Muscle layer of duodenum (tissue), 2 donors: ENCODE measurements at regions not wholly inside any gene's neighbourhood (a gene's known extent, or its start where the extent isn't known, plus 50 kb on each side); places are given as distances from the start of the nearest gene placed in this dataset.
"Not testable (repeated sequence)": the region's sequence is repeated elsewhere in the genome, so short reads cannot be mapped to it uniquely, and the experiment has no call there.

ENCODE experiments used
- H3K27ac ChIP-seq: one replicate; pipeline ENCODE4 v1.7.0; 2013; ENCODE audit warnings: mild to moderate bottlenecking, low read length
- H3K27me3 ChIP-seq: one replicate; pipeline ENCODE4 v1.7.0; 2013; ENCODE audit warnings: low read depth, mild to moderate bottlenecking, control low read depth, low read length
- H3K36me3 ChIP-seq, 2 donors: one replicate each; pipeline ENCODE4 v1.7.0; 2013; ENCODE audit warnings: low read length in 2 of 2, control low read depth in 1 of 2, mild to moderate bottlenecking in 1 of 2; ENCODE audit not compliant: insufficient read depth in 2 of 2, control insufficient read depth in 1 of 2
- H3K4me1 ChIP-seq, 2 donors: one replicate each; pipeline ENCODE4 v1.7.0; 2013; ENCODE audit warnings: low read length in 2 of 2, mild to moderate bottlenecking in 2 of 2, control low read depth in 1 of 2, moderate library complexity in 1 of 2; ENCODE audit not compliant: insufficient read depth in 2 of 2, control insufficient read depth in 1 of 2
- H3K4me3 ChIP-seq, 2 donors: one replicate each; pipeline ENCODE4 v1.7.0; 2013; ENCODE audit warnings: low read length in 2 of 2, low read depth in 1 of 2, mild to moderate bottlenecking in 1 of 2
- H3K9me3 ChIP-seq, 2 donors: one replicate each; pipeline ENCODE4 v1.7.0; 2013; ENCODE audit warnings: low read length in 2 of 2, control low read depth in 1 of 2, mild to moderate bottlenecking in 1 of 2; ENCODE audit not compliant: control insufficient read depth in 1 of 2
- donor health status: healthy.

DNA sequence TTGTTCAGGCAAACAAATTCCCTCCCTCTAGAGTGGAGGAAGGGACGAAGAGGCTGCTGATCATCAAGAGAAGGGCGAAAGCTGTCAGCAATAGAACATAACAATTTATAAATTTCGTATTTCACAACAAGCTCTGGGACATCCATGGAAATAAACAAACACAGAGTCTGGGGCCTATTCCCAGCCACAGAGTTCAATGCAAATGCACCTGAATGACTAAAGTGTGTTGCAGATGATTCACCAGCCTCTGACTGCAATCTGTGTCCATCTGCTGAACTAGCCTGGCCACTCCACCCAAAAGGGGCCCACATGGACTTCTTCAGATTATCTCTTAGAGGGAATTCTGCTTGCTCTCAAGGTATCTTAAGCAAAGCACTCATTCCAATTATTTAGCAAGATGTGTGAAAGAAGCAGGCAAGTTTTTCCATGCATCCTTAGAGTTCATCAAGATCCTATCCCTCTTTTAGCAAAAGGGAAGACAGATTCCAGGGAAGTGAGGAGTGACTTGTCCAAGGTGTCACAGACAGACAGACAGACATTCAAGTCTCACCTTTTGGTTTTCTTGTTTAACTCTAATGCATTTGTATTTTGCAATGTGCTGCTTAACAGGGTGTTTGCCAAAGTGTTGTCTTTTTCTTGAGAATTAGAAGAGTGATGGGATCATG, 307.8 kb upstream of the PAPPA start:
- H3K27ac ChIP-seq, result no peak overlapping the region
- no peaks in the 10 kb centered on the region for H3K9me3 ChIP-seq
- H3K36me3 ChIP-seq, result no peaks in the 10 kb centered on the region
- H3K27me3 ChIP-seq, result no peaks in the 10 kb centered on the region
- H3K4me1 ChIP-seq, result no peaks in the 10 kb centered on the region
- H3K4me3 ChIP-seq, result no peak overlapping the region

- Histone ChIP-seq H3K9me3 (no peaks in the 10 kb centered on the region), H3K27ac (no peak overlapping the region), H3K4me3 (no peak overlapping the region), H3K27me3 (no peaks in the 10 kb centered on the region), H3K4me1 (peaks cover 0 to 4% of the 10 kb centered on the region in 2 donors), H3K36me3 (no peaks in the 10 kb centered on the region)
These were observed 306.4 kb upstream of the PAPPA start for GRCh38 chr9:115847216-115847615.

- H3K4me1 ChIP-seq, result peaks cover 0 to 4% of the 10 kb centered on the region in 2 donors
- no peak overlapping the region for H3K27ac ChIP-seq
- no peak overlapping the region for H3K4me3 ChIP-seq
These were observed 303.7 kb upstream of the PAPPA start for GRCh38 chr9:115849679-115850412.

DNA sequence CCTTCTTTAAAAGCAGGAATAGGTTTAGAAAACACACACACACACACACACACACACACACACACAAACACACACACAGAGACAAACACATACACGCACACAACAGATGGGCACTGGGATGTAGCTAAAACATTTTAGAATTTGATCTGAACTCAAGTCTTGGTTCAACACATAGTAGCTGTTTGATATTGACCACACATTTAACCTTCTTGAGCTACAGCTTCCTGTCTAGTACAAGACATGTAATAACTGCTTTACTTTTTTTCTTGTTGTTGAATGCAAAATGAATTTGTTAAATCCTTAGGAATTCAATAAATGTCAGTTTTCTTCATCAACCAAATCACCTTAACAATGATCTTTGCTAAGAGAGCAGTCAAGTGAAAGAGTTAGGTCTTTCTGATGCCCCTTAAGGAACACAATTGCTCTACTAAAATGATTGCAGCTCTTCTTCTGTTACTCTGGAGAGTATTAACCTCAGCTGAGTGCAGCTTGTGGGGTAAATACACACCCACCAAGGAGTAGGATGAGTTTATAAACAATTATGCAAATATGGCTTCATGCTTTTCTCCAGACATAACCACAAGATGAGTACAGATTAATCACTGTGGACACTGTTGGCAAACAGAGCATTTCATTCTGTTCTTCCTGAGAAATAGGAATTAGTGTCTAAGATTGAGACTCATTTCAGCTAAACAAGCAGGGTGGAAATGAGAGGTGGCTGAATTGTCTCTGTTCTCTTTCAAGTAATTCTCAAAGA, 302.9 kb upstream of the PAPPA start:
- Histone ChIP-seq H3K4me1 (peaks cover 0 to 4% of the 10 kb centered on the region in 2 donors), H3K36me3 (no peaks in the 10 kb centered on the region), H3K27me3 (no peaks in the 10 kb centered on the region), H3K9me3 (no peaks in the 10 kb centered on the region), H3K4me3 (no peak overlapping the region), H3K27ac (no peak overlapping the region)

More at GRCh38 chr9:115849679-115850412, 303.7 kb upstream of the PAPPA start:
- no peaks in the 10 kb centered on the region for H3K27me3 ChIP-seq
- H3K36me3 ChIP-seq, result no peaks in the 10 kb centered on the region
- no peaks in the 10 kb centered on the region for H3K9me3 ChIP-seq

GRCh38 chr9:115855458-115856133, 298.0 kb upstream of the PAPPA start:
- H3K4me1 ChIP-seq, result peaks cover 0 to 4% of the 10 kb centered on the region in 2 donors
- H3K27ac ChIP-seq, result no peak overlapping the region
- H3K4me3 ChIP-seq, result no peak overlapping the region
- H3K9me3 ChIP-seq, result no peaks in the 10 kb centered on the region
- H3K36me3 ChIP-seq, result no peaks in the 10 kb centered on the region
- no peaks in the 10 kb centered on the region for H3K27me3 ChIP-seq

- H3K36me3 ChIP-seq, H3K27ac ChIP-seq, H3K9me3 ChIP-seq, H3K4me1 ChIP-seq, H3K27me3 ChIP-seq, H3K4me3 ChIP-seq: not testable (repeated sequence)
These were observed 295.2 kb upstream of the PAPPA start for GRCh38 chr9:115858421-115858820.

DNA sequence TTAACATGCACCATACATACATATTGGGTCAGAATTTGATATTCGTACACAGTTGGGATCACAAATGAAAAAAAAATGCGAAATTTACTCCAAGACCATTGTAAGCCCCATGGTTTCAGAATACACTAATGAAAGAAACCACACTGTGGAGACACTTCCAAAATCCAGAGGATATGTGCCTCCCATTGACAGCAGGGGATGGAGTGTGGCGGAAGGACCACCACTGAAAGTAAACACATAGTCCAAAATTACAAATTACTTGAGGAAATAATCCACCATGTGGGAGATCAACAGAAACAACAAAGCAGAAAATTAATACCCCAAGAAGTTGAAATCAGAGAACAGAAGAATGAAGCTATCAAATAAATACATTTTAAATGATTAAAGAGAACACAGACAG, 291.6 kb upstream of the PAPPA start:
- H3K36me3 ChIP-seq, result no peaks in the 10 kb centered on the region
- no peaks in the 10 kb centered on the region for H3K9me3 ChIP-seq
- H3K27me3 ChIP-seq, result no peaks in the 10 kb centered on the region
- H3K4me3 ChIP-seq, result no peak overlapping the region
- no peaks in the 10 kb centered on the region for H3K4me1 ChIP-seq
- no peak overlapping the region for H3K27ac ChIP-seq

DNA sequence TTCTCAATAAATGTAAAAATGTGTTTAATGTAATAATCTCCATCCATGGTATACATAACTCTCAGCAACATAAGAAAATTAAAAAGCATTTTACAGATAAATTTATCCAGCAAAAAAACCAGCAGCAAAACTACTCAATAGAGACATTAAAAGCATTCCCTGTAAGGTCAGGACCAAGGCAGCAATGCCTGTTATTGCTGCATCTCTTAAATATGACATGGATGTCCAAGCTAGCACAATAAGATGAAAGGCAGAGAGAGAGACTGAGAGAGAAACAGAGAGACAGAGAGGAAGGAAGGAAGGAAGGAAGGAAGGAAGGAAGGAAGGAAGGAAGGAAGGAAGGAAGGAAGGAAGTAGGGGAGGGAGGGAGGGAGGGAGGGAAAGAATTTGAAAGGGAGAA, 289.0 kb upstream of the PAPPA start:
- no peak overlapping the region for H3K4me3 ChIP-seq
- no peaks in the 10 kb centered on the region for H3K27me3 ChIP-seq
- no peaks in the 10 kb centered on the region for H3K9me3 ChIP-seq
- no peak overlapping the region for H3K27ac ChIP-seq
- H3K36me3 ChIP-seq, result no peaks in the 10 kb centered on the region
- no peaks in the 10 kb centered on the region for H3K4me1 ChIP-seq

GRCh38 chr9:115867326-115867725, 286.3 kb upstream of the PAPPA start:
- Histone ChIP-seq H3K27ac (no peak overlapping the region), H3K27me3 (no peaks in the 10 kb centered on the region), H3K36me3 (no peaks in the 10 kb centered on the region), H3K4me1 (no peaks in the 10 kb centered on the region), H3K9me3 (no peaks in the 10 kb centered on the region), H3K4me3 (no peak overlapping the region)

- no peak overlapping the region for H3K27ac ChIP-seq
- no peaks in the 10 kb centered on the region for H3K4me1 ChIP-seq
- H3K27me3 ChIP-seq, result no peaks in the 10 kb centered on the region
- peaks cover 0 to 2% of the 10 kb centered on the region in 2 donors for H3K9me3 ChIP-seq
- no peaks in the 10 kb centered on the region for H3K36me3 ChIP-seq
- no peak overlapping the region for H3K4me3 ChIP-seq
These were observed 275.6 kb upstream of the PAPPA start for GRCh38 chr9:115877852-115878438.

DNA sequence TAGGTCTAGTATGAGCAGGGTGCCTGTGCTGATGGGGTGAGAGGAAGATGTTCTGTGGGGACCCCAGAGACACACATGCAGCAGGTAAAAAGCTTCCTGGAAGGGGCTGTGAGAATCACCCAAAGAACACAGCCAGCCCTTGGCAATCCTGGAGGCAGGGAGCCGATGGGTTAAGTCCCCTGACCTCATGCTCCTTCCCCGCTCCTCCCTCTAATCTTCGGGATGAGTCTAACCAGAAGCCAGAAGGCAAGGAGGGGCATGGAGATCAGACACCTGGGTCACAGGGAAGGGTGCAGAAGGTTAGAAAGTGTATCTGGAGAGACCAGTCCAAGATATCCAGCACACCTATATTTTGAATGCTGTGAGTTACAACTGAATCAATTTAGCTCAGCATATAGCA, 274.1 kb upstream of the PAPPA start:
- no peaks in the 10 kb centered on the region for H3K27me3 ChIP-seq
- no peak overlapping the region for H3K4me3 ChIP-seq

More for the DNA sequence above, 274.1 kb upstream of the PAPPA start:
- Histone ChIP-seq H3K36me3 (no peaks in the 10 kb centered on the region), H3K27ac (no peak overlapping the region), H3K4me1 (no peaks in the 10 kb centered on the region), H3K9me3 (peaks cover 0 to under 1% of the 10 kb centered on the region in 2 donors)
